K562 (cell line): ENCODE measurements at regions not wholly inside any gene's neighbourhood (a gene's known extent, or its start where the extent isn't known, plus 50 kb on each side); places are given as distances from the start of the nearest gene placed in this dataset.

Source experiments
- ATAC-seq: fragments of 200-7000 bp; cut with Tn5 transposase; 3 replicates; pipeline ENCODE4 v1.9.1; 2020; ENCODE audit warnings: moderate library complexity
- BruUV-seq: library from RNA; stranded (reverse); fragments of 400-500 nt; replicated peaks from 2 replicates; lab custom pipeline; 2021; lab: Mats Ljungman, UMichigan
- CTCF ChIA-PET: fragments of 300-600 bp; formaldehyde crosslinking; extraction: SDS; loops from one replicate; lab custom pipeline; 2021; ENCODE audit warnings: low intra/inter-chr PET ratio; lab: Yijun Ruan, JAX
- POLR2A ChIA-PET: fragments of 300-600, 350-650 bp; sonication (Branson Sonifier 250); formaldehyde crosslinking; extraction: SDS; loops from one replicate; lab custom pipeline; 2021; ENCODE audit warnings: antibody characterized with exemption, inconsistent platforms; lab: Yijun Ruan, JAX
- DNase-seq, 4 experiments: peaks; one replicate each; pipeline versions ENCODE4 v3.0.0 to v3.0.0-alpha.2; 2011 to 2018; ENCODE audit warnings: low spot score in 3 of 4, mixed read lengths in 3 of 4; ENCODE audit errors: extremely low read depth in 1 of 4
- FAIRE-seq: peaks from 2 replicates; lab custom pipeline; 2011; peaks lifted over from hg19 to GRCh38; lab: Jason Lieb, UNC
- H2AFZ ChIP-seq: 2 replicates; pipeline ENCODE4 v1.6.0; 2011; ENCODE audit warnings: low read depth, low read length, control low read depth, inconsistent platforms
- H3K27ac ChIP-seq: fragments of 200-600 bp; 3 replicates; pipeline ENCODE4 v1.8.0; 2011; ENCODE audit warnings: low read depth, mild to moderate bottlenecking, control low read depth, inconsistent platforms, low read length, moderate library complexity, mixed read lengths; ENCODE audit errors: extremely low read depth
- H3K27me3 ChIP-seq, 2 experiments: fragments of 300-600 bp in 1 of 2; 2 replicates in 1 of 2; 3 replicates in 1 of 2; pipeline versions ENCODE4 v1.6.0 to v1.8.0; 2011; ENCODE audit warnings: inconsistent platforms in 2 of 2, low read length in 2 of 2, mild to moderate bottlenecking in 1 of 2, mixed read lengths in 1 of 2, moderate library complexity in 1 of 2; ENCODE audit not compliant: control insufficient read depth in 2 of 2, insufficient read depth in 2 of 2
- H3K36me3 ChIP-seq: fragments of 300-600 bp; 3 replicates; pipeline ENCODE4 v1.8.0; 2011; ENCODE audit warnings: mild to moderate bottlenecking, low read length, inconsistent platforms; ENCODE audit not compliant: control insufficient read depth, insufficient read depth
- H3K4me1 ChIP-seq, 2 experiments: fragments of 200-600 bp in 1 of 2; replicated peaks in 1 of 2; 2 replicates in 1 of 2; 3 replicates in 1 of 2; pipeline versions ENCODE4 v1.5.1 to v1.8.0; 2011; ENCODE audit warnings: inconsistent platforms in 2 of 2, low read length in 2 of 2, mild to moderate bottlenecking in 1 of 2, mixed read lengths in 1 of 2, moderate library complexity in 1 of 2; ENCODE audit not compliant: control insufficient read depth in 2 of 2, insufficient read depth in 2 of 2
- H3K4me2 ChIP-seq: 2 replicates; pipeline ENCODE4 v1.6.1; 2011; ENCODE audit warnings: low read length, control low read depth, inconsistent platforms, mixed read lengths; ENCODE audit not compliant: insufficient read depth
- H3K4me3 ChIP-seq: fragments of 200-600 bp; sonication (generic), shearing (Covaris generic); 2 replicates; pipeline ENCODE4 v1.5.1; 2016; ENCODE audit warnings: control low read depth, inconsistent platforms
- H3K79me2 ChIP-seq: fragments of 200-600 bp; 3 replicates; pipeline ENCODE4 v1.8.0; 2011; ENCODE audit warnings: low read length, inconsistent platforms; ENCODE audit not compliant: control insufficient read depth, insufficient read depth
- H3K9ac ChIP-seq, 2 experiments: 2 replicates each; pipeline versions ENCODE4 v1.6.0 to v1.6.1; 2011; ENCODE audit warnings: low read depth in 2 of 2, low read length in 2 of 2, control low read depth in 1 of 2, inconsistent platforms in 1 of 2, mild to moderate bottlenecking in 1 of 2, mixed read lengths in 1 of 2; ENCODE audit not compliant: insufficient read depth in 1 of 2
- H3K9me1 ChIP-seq: one replicate; pipeline ENCODE4 v1.6.0; 2011; ENCODE audit warnings: inconsistent platforms, mild to moderate bottlenecking, low read length, moderate library complexity; ENCODE audit not compliant: control insufficient read depth, insufficient read depth
- H3K9me3 ChIP-seq: replicated peaks from 2 replicates; pipeline ENCODE4 v1.5.1; 2011; ENCODE audit warnings: low read depth, low read length, inconsistent platforms; ENCODE audit not compliant: control insufficient read depth, insufficient read depth
- H4K20me1 ChIP-seq: replicated peaks from 2 replicates; pipeline ENCODE4 v1.6.1; 2011; ENCODE audit warnings: low read length, inconsistent platforms, mixed read lengths; ENCODE audit not compliant: control insufficient read depth, insufficient read depth
- AFF1 ChIP-seq, 2 experiments: fragments of 450-650 bp; IDR thresholded peaks; 2 replicates each; pipeline ENCODE4 v1.6.1; 2018; ENCODE audit warnings: mild to moderate bottlenecking in 2 of 2, low read depth in 1 of 2; ENCODE audit not compliant: partially characterized antibody in 2 of 2
- C11orf30 ChIP-seq: fragments of 450-650 bp; IDR thresholded peaks from 2 replicates; pipeline ENCODE4 v1.6.1; 2016; ENCODE audit warnings: low read depth, mild to moderate bottlenecking
- EWSR1 ChIP-seq: fragments of 450-650 bp; IDR thresholded peaks from 2 replicates; pipeline ENCODE4 v1.6.1; 2018; ENCODE audit warnings: borderline replicate concordance, mild to moderate bottlenecking, low read depth, moderate library complexity; ENCODE audit not compliant: partially characterized antibody
- HCFC1 ChIP-seq: IDR thresholded peaks from 2 replicates; pipeline ENCODE4 v1.6.1; 2012; ENCODE audit warnings: low read depth, low read length, improper control_type of control experiment
- KDM1A ChIP-seq, 2 experiments: fragments of 450-650 bp; IDR thresholded peaks; 2 replicates each; pipeline ENCODE4 v1.6.1; 2016; ENCODE audit warnings: mild to moderate bottlenecking in 2 of 2
- LEF1 ChIP-seq: fragments of 450-650 bp; IDR thresholded peaks from 2 replicates; pipeline ENCODE4 v1.6.1; 2016; ENCODE audit warnings: mild to moderate bottlenecking
- MAFF ChIP-seq: IDR thresholded peaks from 2 replicates; pipeline ENCODE4 v1.6.1; 2012; ENCODE audit warnings: low read length, improper control_type of control experiment
- MAFK ChIP-seq: IDR thresholded peaks from 2 replicates; pipeline ENCODE4 v1.6.1; 2011; ENCODE audit warnings: low read length, improper control_type of control experiment
- NFE2L1 ChIP-seq: fragments of 450-650 bp; IDR thresholded peaks from 2 replicates; pipeline ENCODE4 v1.6.1; 2016; ENCODE audit warnings: missing genetic modification characterization, low read depth, mild to moderate bottlenecking, missing compliant biosample characterization, moderate library complexity, borderline replicate concordance
- NR4A1 ChIP-seq, 2 experiments: fragments of 250-450 bp in 1 of 2; fragments of 450-650 bp in 1 of 2; sonication (Bioruptor Pico) in 1 of 2; IDR thresholded peaks; 2 replicates each; pipeline versions ENCODE4 v1.4.0 to v1.6.1; 2016 to 2020; ENCODE audit warnings: mild to moderate bottlenecking in 2 of 2, missing compliant biosample characterization in 1 of 2, missing genetic modification characterization in 1 of 2, moderate library complexity in 1 of 2
- PBX2 ChIP-seq, 2 experiments: IDR thresholded peaks in 1 of 2; conservative IDR thresholded peaks in 1 of 2; 2 replicates each; pipeline ENCODE4 v1.6.1; 2016; ENCODE audit warnings: low read depth in 2 of 2, mild to moderate bottlenecking in 1 of 2, missing compliant biosample characterization in 1 of 2, missing genetic modification characterization in 1 of 2, moderate library complexity in 1 of 2
- PREB ChIP-seq: sonication (generic); formaldehyde crosslinking; IDR thresholded peaks from 2 replicates; pipeline ENCODE4 v1.8.1; 2023; ENCODE audit warnings: mild to moderate bottlenecking, missing genetic modification reagents
- SRSF1 ChIP-seq: fragments of 200-400 bp; formaldehyde crosslinking; IDR thresholded peaks from 2 replicates; pipeline ENCODE4 v1.6.1; 2017; ENCODE audit warnings: mild to moderate bottlenecking, low read depth, low read length, moderate library complexity
- TEAD2 ChIP-seq: fragments of 450-650 bp; IDR thresholded peaks from 2 replicates; pipeline ENCODE4 v1.6.1; 2016; ENCODE audit warnings: missing genetic modification characterization, control low read depth, missing compliant biosample characterization
- ZNF12 ChIP-seq: sonication (generic); formaldehyde crosslinking; IDR thresholded peaks from 2 replicates; pipeline ENCODE4 v1.4.0; 2020; ENCODE audit warnings: mild to moderate bottlenecking, missing genetic modification reagents
- ZNF316 ChIP-seq: fragments of 450-650 bp; IDR thresholded peaks from 2 replicates; pipeline ENCODE4 v1.6.1; 2016
- WGBS: fragments of 100-300 bp; shearing (Covaris generic); methylation state at CpG from one replicate; pipeline ENCODE4 v1.1.6; 2016; ENCODE audit warnings: low coverage, mixed read lengths; ENCODE audit not compliant: insufficient coverage; ENCODE audit errors: missing lambda C conversion rate; 5-methylcytosine and 5-hydroxymethylcytosine counted together
- in situ Hi-C: fragments of 300-500 bp; cut with MboI; formaldehyde crosslinking; loops from 4 replicates; pipeline ENCODE4 v1.15.0; 2018; ENCODE audit warnings: inconsistent platforms, mixed read lengths
- intact Hi-C: fragments of 100-400 bp; cut with micrococcal nuclease; formaldehyde crosslinking; loops from 2 replicates; pipeline ENCODE4 v1.14.2; 2022

GRCh38 chr3:124263168-124263567, 271.2 kb upstream of the ROPN1 start:
- DNase-seq: peak in 1 of 4 experiments; percentile 16
- no peak for ATAC-seq
- FAIRE-seq: no peak
- 4% methylated on average over 4 of the region's 4 CpGs for WGBS
- Histone ChIP-seq H3K4me3 (no peak overlapping the region), H3K27me3 (no peaks in the 10 kb centered on the region; a peak in 1 of 5 replicates), H2AFZ (no peak overlapping the region), H3K4me2 (no peak overlapping the region), H3K79me2 (no peaks in the 10 kb centered on the region), H3K9me1 (no peaks in the 10 kb centered on the region), H4K20me1 (no peaks in the 10 kb centered on the region), H3K9ac (no peak overlapping the region), H3K27ac (no peak overlapping the region), H3K36me3 (no peaks in the 10 kb centered on the region), H3K9me3 (no peaks in the 10 kb centered on the region), H3K4me1 (no peaks in the 10 kb centered on the region)
- ChIA-PET CTCF (no interaction called here), POLR2A (interaction anchor here (0.6 kb wide), 1 partner anchor 200 kb away, joined by 3 read pairs; no protein-coding TSS in a partner anchor)
- in situ Hi-C loops: no loop called here
- intact Hi-C loops: no loop called here
- no TSS peak for BruUV-seq
- TF ChIP-seq ZNF12 (CRISPR knock-in tag) (no peak), PREB (CRISPR knock-in tag) (no peak), LEF1 (no peak), HCFC1 (no peak), SRSF1 (no peak), MAFF (peak; percentile 56), MAFK (peak; percentile 63), AFF1 (IDR thresholded peaks at IDR 0.05; ENCODE audit: low read depth in 1 of 2, partially characterized antibody in 2 of 2) (no peak), NR4A1 (CRISPR knock-in tag; IDR thresholded peaks at IDR 0.05) (no peak), NR4A1 (tag; IDR thresholded peaks at IDR 0.05) (no peak), PBX2 (CRISPR knock-in tag; IDR thresholded peaks at IDR 0.05; ENCODE audit: low read depth) (no peak), PBX2 (tag; conservative IDR thresholded peaks at IDR 0.05; ENCODE audit: low read depth) (no peak), NFE2L1 (peak; percentile 54; the same call in 1 of the 2 replicates), C11orf30 (peak; percentile 80), TEAD2 (tag) (no peak), EWSR1 (no peak), ZNF316 (peak; percentile 88), KDM1A (IDR thresholded peaks at IDR 0.05) (0 out of 4 replicates have a peak, but pooled peaks of 1 of the 2 experiments have one; percentile 9)
